Right lobe of liver (tissue), 6 donors: ENCODE measurements at regions not wholly inside any gene's neighbourhood (a gene's known extent, or its start where the extent isn't known, plus 50 kb on each side); places are given as distances from the start of the nearest gene placed in this dataset.

ENCODE experiments used
- ATAC-seq, 4 donors: fragments of 200-7000 bp; cut with Tn5 transposase; one replicate each; pipeline ENCODE4 v1.9.1; 2020; ENCODE audit warnings: mild to moderate bottlenecking in 4 of 4, moderate library complexity in 4 of 4
- DNase-seq, 3 donors: peaks; one replicate each; pipeline ENCODE4 v3.0.0-alpha.2; 2020
- H3K27ac ChIP-seq, 3 donors: fragments of 200-600 bp; one replicate each; pipeline ENCODE4 v1.8.0; 2022
- H3K27me3 ChIP-seq, 2 donors: fragments of 200-600 bp; one replicate each; pipeline ENCODE4 v1.8.0; 2022
- H3K36me3 ChIP-seq, 4 donors: fragments of 200-600 bp; sonication (generic) in 1 of 4; one replicate each; pipeline versions ENCODE4 v1.5.1 to v1.8.0; 2017 to 2022; ENCODE audit warnings: control low read depth in 1 of 4
- H3K4me1 ChIP-seq, 4 donors: fragments of 200-600 bp; sonication (generic) in 1 of 4; one replicate each; pipeline versions ENCODE4 v1.5.1 to v1.8.0; 2017 to 2022; ENCODE audit warnings: control low read depth in 1 of 4
- H3K4me3 ChIP-seq, 3 donors: fragments of 200-600 bp; one replicate each; pipeline ENCODE4 v1.8.0; 2022
- H3K9me3 ChIP-seq, 4 donors: fragments of 200-600 bp; sonication (generic) in 1 of 4; one replicate each; pipeline versions ENCODE4 v1.5.1 to v1.8.0; 2017 to 2022; ENCODE audit warnings: control low read depth in 1 of 4
- CTCF ChIP-seq, 4 donors: fragments of 200-600 bp in 3 of 4; fragments of 450-650 bp in 1 of 4; IDR thresholded peaks; one replicate each; pipeline versions ENCODE4 v1.5.1 to v1.8.0; 2016 to 2022; ENCODE audit warnings: antibody characterized with exemption in 4 of 4, mild to moderate bottlenecking in 2 of 4
- POLR2A ChIP-seq: fragments of 450-650 bp; IDR thresholded peaks from one replicate; pipeline ENCODE4 v1.6.1; 2017; ENCODE audit warnings: antibody characterized with exemption, mild to moderate bottlenecking
- WGBS: methylation state at CpG from one replicate; pipeline ENCODE4 v1.1.6; 2018; ENCODE audit warnings: low coverage, low lambda C conversion rate; ENCODE audit not compliant: insufficient coverage; ENCODE audit errors: missing lambda C conversion rate; 5-methylcytosine and 5-hydroxymethylcytosine counted together
- intact Hi-C, 2 donors: fragments of 100-400 bp; cut with DNase I; formaldehyde crosslinking; loops; one replicate each; pipeline versions ENCODE4 v1.11.2 to v1.14.1; 2022
- donor health status: DM: no; HTN: yes; CAD: no.
- donor health status: DM: no; HTN: no; CAD: no.
- donor health status: DM: no; HTN: no; CAD: no.
- donor health status: DM: no; HTN: yes; CAD: no.
- donor health status: DM: no; HTN: yes; CAD: no.

DNA sequence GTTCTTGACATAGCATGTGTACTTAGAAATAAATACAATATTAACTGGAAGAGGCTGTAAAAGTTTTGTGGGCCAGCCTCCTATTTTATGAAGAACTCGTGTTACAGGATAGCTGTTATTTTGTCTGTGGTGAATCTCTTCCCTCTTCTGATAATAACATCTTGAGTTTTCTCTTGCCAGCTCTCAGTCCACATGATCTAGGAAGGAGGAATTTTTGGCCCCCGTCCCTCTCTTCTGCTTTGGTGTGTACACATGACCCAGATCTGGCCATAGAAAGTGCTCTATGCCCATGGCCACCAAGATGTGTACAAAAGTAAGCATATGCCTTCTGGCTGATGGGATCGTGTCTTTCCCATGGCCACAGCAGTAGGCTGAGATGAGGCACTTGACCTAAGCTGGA lies 108.0 kb upstream of the LEF1 start:
- Histone ChIP-seq H3K36me3 (no peaks in the 10 kb centered on the region), H3K27me3 (no peaks in the 10 kb centered on the region), H3K4me3 (no peak overlapping the region), H3K4me1 (no peaks in the 10 kb centered on the region), H3K9me3 (no peaks in the 10 kb centered on the region), H3K27ac (no peak overlapping the region)
- whole genome bisulfite sequencing = 53% methylated on average over 2 of the region's 3 CpGs
- TF ChIP-seq POLR2A = no peak
- TF ChIP-seq CTCF (IDR thresholded peaks at IDR 0.05) = no peak
- ATAC-seq (no peak), DNase-seq (no peak)
- intact Hi-C loops = no loop called here

GRCh38 chr4:108272986-108273385 lies 104.3 kb upstream of the LEF1 start:
- intact Hi-C loops = no loop called here
- Histone ChIP-seq H3K27ac (no peak overlapping the region), H3K4me1 (no peaks in the 10 kb centered on the region), H3K36me3 (no peaks in the 10 kb centered on the region), H3K4me3 (no peak overlapping the region), H3K9me3 (no peaks in the 10 kb centered on the region), H3K27me3 (no peaks in the 10 kb centered on the region)
- ATAC-seq (no peak), DNase-seq (no peak)
- TF ChIP-seq CTCF (IDR thresholded peaks at IDR 0.05) (no peak), POLR2A (no peak)

GRCh38 chr4:108272561-108272960 lies 103.8 kb upstream of the LEF1 start:
- Histone ChIP-seq H3K36me3 (no peaks in the 10 kb centered on the region), H3K9me3 (no peaks in the 10 kb centered on the region), H3K27me3 (no peaks in the 10 kb centered on the region), H3K4me3 (no peak overlapping the region), H3K27ac (no peak overlapping the region), H3K4me1 (no peaks in the 10 kb centered on the region)
- no peak for ATAC-seq
- TF ChIP-seq POLR2A = no peak
- TF ChIP-seq CTCF (IDR thresholded peaks at IDR 0.05) = no peak
- no peak for DNase-seq
- WGBS = 67% methylated on average over 2 of the region's 2 CpGs
- intact Hi-C loops = no loop called here

DNA sequence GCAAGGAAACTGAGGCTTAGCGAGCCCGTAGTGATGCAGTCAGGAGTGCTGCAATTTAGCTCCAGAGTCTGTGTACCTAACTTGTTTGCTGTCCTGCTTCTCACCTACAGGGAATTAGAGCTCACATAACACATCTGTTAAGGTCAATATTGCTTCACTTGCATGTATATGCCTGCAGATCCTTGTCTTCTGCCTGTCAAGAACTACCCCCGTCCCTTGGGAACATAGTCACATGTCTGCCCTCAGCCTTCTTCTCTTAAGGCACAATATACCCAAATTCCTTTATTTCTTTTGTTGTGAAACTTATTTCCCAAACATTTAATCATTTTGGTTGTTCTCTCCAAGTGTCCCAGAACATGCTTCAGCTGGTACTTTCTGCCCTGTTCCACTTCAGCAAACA lies 103.3 kb upstream of the LEF1 start:
- H3K4me1 ChIP-seq = no peaks in the 10 kb centered on the region
- no peaks in the 10 kb centered on the region for H3K27me3 ChIP-seq
- H3K27ac ChIP-seq = no peak overlapping the region
- ATAC-seq (no peak), DNase-seq (no peak)
- WGBS = 54% methylated on average over 3 of the region's 3 CpGs
- intact Hi-C loops = no loop called here
- TF ChIP-seq POLR2A (no peak), CTCF (IDR thresholded peaks at IDR 0.05) (no peak)
- H3K36me3 ChIP-seq = no peaks in the 10 kb centered on the region
- no peaks in the 10 kb centered on the region for H3K9me3 ChIP-seq
- no peak overlapping the region for H3K4me3 ChIP-seq
